Astrocyte of the spinal cord (primary cell): ENCODE measurements at regions not wholly inside any gene's neighbourhood (a gene's known extent, or its start where the extent isn't known, plus 50 kb on each side); places are given as distances from the start of the nearest gene placed in this dataset.
A peak's percentile ranks its signal among the peaks of the same experiment; 100 is the strongest.
"Not testable (repeated sequence)": the region's sequence is repeated elsewhere in the genome, so short reads cannot be mapped to it uniquely, and the experiment has no call there.

Source experiments
- DNase-seq: peaks from one replicate; pipeline ENCODE4 v3.0.0; 2011; ENCODE audit warnings: low read depth, low spot score
- H3K4me3 ChIP-seq: 2 replicates; pipeline ENCODE4 v1.5.1; 2011; ENCODE audit warnings: low read depth, mild to moderate bottlenecking, low read length, moderate library complexity
- CTCF ChIP-seq: IDR thresholded peaks from 2 replicates; pipeline ENCODE4 v1.5.1; 2012; ENCODE audit warnings: low read depth, mild to moderate bottlenecking, low read length, inconsistent platforms
- in situ Hi-C: cut with HindIII; loops from 2 replicates; pipeline ENCODE4 v1.10.0; 2017; ENCODE audit warnings: low sequenced_read_pairs

DNA sequence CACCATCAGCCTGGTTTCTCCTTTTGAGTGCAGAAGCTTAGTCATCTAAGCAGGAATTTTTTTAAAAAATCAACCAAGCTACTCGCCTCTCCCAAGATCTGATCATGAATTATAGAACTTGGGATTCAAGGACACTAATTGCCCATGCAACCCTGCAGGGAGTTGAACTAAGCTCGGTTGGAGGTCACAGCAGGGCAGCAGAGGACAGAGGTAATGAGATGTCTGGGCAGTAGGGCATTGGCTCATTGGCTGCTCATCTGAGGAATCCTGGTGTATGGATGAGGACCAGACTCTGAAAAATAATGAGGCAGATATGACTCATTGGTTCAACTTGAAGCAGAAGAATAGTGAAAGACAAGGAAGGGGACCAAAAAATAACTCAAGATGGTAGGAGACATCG, 111.8 kb upstream of the TLE1 start:
- in situ Hi-C loops = no loop called here
- peak; percentile 75 for DNase-seq

DNA sequence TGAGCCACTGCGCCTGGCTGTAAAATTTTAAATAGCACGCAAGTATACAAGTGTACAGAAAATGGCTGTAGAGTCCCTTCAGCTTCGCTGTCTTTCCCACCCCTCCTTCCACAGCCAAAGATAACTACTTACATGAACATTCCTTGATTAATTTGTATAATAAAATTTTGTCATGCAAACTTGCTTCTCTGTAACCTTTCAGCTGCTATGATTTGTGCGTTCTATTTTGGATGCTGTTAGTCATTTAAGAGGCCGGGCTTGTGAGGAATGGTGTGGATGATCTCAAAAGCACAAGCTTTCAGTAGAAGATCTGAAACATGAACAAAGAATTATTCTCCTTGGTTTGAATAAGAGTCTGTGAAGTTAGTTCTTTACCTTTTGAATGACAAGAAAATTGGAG, 115.0 kb upstream of the TLE1 start:
- no peak for TF ChIP-seq CTCF
- in situ Hi-C loops = no loop called here
- H3K4me3 ChIP-seq = no peak overlapping the region
- DNase-seq = no peak

More for the DNA sequence above, 111.8 kb upstream of the TLE1 start:
- no peak overlapping the region for H3K4me3 ChIP-seq
- no peak for TF ChIP-seq CTCF

- DNase-seq, in situ Hi-C loops, H3K4me3 ChIP-seq: not testable (repeated sequence)
Measured at GRCh38 chr9:81811688-81812087, 116.5 kb upstream of the SPATA31D4 start.

DNA sequence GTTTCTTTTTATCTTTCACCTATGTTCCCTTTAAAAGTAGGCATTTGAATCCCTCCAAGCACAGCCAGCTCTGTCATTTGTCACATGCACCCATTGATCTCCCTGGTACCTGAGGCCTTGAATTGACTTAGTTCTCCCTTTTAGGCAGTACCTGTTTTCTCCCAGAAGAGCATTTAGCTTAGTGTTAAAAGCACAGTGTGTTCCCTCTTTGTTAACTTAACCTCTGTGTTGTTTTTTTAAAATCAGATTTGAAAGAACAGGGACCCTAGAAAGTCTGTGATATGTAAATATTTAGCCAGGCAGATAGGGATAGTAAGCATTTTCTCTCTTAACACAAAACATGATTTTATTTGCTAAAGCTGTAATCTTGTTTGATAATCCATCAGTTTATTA, 113.8 kb upstream of the SPATA31D4 start:
- TF ChIP-seq CTCF = no peak
- DNase-seq = no peak
- no peak overlapping the region for H3K4me3 ChIP-seq
- in situ Hi-C loops = no loop called here

DNA sequence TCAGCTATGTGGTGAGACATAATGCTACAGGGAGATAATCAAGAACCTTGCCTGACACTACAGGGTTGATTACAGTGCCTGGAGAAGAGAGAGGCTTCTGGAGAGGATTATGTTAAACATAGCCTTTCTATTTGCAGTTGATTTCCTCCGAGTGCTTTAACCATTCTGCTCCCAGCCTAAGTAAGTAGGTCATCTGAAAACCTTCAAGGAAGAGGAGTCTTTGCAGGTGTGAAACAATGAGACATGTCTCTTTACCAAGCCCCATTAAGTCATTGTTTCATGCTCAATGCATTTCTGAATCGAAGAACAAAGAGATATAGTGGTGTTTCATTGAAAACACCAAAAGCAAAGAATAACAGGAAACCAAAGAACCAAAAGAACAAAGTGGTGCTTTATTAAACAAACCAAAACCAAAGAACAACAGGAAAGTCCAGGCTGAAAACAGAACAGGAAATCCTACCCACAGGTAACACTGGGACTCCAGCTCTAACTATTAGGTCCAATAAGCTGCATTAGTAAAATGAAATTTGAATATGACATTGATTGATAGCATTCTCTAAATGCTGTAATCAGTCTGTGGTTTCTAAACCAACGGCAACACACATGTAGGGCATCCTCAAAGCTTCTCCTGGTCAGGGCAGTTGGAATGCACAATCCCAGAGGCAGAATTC, 113.3 kb upstream of the SPATA31D4 start:
- no peak overlapping the region for H3K4me3 ChIP-seq
- no peak for TF ChIP-seq CTCF
- DNase-seq = no peak
- in situ Hi-C loops = no loop called here

- DNase-seq = no peak
- TF ChIP-seq CTCF = no peak
- no peak overlapping the region for H3K4me3 ChIP-seq
- in situ Hi-C loops = no loop called here
Measured at GRCh38 chr9:81815781-81816180, 112.4 kb upstream of the SPATA31D4 start.

- in situ Hi-C loops = no loop called here
- H3K4me3 ChIP-seq = no peak overlapping the region
- TF ChIP-seq CTCF = no peak
- no peak for DNase-seq
Measured at GRCh38 chr9:81819155-81819554, 109.1 kb upstream of the SPATA31D4 start.
